ENCODE measurements at regions not wholly inside any gene's neighbourhood (a gene's known extent, or its start where the extent isn't known, plus 50 kb on each side); places are given as distances from the start of the nearest gene placed in this dataset.

DNA sequence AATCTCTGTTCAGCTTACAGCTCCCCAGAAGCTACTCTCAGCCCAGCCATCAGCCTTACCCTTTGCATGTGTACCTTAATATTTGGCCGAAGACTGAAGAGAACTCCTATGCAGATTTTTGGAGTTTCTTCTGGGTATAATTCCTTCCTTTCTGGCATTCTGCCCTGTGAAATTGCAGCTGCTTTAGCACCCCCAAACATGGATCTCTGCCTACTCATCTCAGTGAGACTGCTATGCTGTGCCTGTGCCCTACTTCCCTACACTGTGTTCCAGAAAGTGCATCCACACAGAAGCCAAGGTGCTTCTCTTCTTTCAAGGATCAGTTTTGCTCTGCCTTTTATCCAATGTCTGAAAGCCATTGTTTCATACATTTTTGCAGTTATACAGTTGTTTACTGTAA lies 81.6 kb downstream of the NPY start:
- ATAC-seq = no peak
- intact Hi-C loops (cut with micrococcal nuclease; ENCODE audit: unreplicated experiment) = no loop called here
- DNase-seq (ENCODE audit: low read depth, low spot score) = no peak
- ChIA-PET CTCF (interaction anchor here (1.7 kb wide), 1 partner anchor 16 kb away, joined by 4 read pairs; no protein-coding TSS in a partner anchor), RAD21 (ENCODE audit: unreplicated experiment) (no interaction called here), POLR2A (no interaction called here), SMC1A (ENCODE audit: uncharacterized antibody, unreplicated experiment) (no interaction called here)
- no peaks in the 10 kb centered on the region for H3K79me2 ChIP-seq (ENCODE audit: control insufficient read depth, insufficient read depth, low read length)
- FAIRE-seq = no peak
- H3K9ac ChIP-seq (ENCODE audit: control insufficient read depth, insufficient read depth, low read length) = no peak overlapping the region
- BruUV-seq (replicated peaks) = no TSS peak
- in situ Hi-C loops (cut with MboI) = no loop called here
- no peaks in the 10 kb centered on the region for H3K4me1 ChIP-seq (ENCODE audit: control insufficient read depth, insufficient read depth, low read length)
- H4K20me1 ChIP-seq (ENCODE audit: control insufficient read depth, insufficient read depth) = no peaks in the 10 kb centered on the region
- no peak overlapping the region for H3K27ac ChIP-seq (ENCODE audit: control insufficient read depth, insufficient read depth)
- no peak overlapping the region for H3K4me3 ChIP-seq
- TF ChIP-seq, protein P1, sequence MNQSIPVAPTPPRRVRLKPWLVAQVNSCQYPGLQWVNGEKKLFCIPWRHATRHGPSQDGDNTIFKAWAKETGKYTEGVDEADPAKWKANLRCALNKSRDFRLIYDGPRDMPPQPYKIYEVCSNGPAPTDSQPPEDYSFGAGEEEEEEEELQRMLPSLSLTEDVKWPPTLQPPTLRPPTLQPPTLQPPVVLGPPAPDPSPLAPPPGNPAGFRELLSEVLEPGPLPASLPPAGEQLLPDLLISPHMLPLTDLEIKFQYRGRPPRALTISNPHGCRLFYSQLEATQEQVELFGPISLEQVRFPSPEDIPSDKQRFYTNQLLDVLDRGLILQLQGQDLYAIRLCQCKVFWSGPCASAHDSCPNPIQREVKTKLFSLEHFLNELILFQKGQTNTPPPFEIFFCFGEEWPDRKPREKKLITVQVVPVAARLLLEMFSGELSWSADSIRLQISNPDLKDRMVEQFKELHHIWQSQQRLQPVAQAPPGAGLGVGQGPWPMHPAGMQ (IDR thresholded peaks at IDR 0.05; ENCODE audit: borderline replicate concordance) = no peak
- TF ChIP-seq CHD1 (IDR thresholded peaks at IDR 0.05; ENCODE audit: low read depth, low read length) = no peak
- TF ChIP-seq MEF2B (IDR thresholded peaks at IDR 0.05; ENCODE audit: partially characterized antibody, poor library complexity, severe bottlenecking) = no peak
- TF ChIP-seq GATAD2B (conservative IDR thresholded peaks at IDR 0.05; ENCODE audit: low read depth) = no peak
- TF ChIP-seq, protein P2, sequence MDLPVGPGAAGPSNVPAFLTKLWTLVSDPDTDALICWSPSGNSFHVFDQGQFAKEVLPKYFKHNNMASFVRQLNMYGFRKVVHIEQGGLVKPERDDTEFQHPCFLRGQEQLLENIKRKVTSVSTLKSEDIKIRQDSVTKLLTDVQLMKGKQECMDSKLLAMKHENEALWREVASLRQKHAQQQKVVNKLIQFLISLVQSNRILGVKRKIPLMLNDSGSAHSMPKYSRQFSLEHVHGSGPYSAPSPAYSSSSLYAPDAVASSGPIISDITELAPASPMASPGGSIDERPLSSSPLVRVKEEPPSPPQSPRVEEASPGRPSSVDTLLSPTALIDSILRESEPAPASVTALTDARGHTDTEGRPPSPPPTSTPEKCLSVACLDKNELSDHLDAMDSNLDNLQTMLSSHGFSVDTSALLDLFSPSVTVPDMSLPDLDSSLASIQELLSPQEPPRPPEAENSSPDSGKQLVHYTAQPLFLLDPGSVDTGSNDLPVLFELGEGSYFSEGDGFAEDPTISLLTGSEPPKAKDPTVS (IDR thresholded peaks at IDR 0.05; ENCODE audit: low read depth, low read length) = no peak
- TF ChIP-seq, protein P3, sequence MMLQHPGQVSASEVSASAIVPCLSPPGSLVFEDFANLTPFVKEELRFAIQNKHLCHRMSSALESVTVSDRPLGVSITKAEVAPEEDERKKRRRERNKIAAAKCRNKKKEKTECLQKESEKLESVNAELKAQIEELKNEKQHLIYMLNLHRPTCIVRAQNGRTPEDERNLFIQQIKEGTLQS (IDR thresholded peaks at IDR 0.05; ENCODE audit: borderline replicate concordance, extremely low read depth, low read depth, low read length) = no peak
- TF ChIP-seq POLR2AphosphoS2 (IDR thresholded peaks at IDR 0.05; ENCODE audit: low read depth, low read length) = no peak
- no peak for TF ChIP-seq FOXM1 (IDR thresholded peaks at IDR 0.05; ENCODE audit: low read depth, low read length)
- no peak for TF ChIP-seq IRF4 (IDR thresholded peaks at IDR 0.05; ENCODE audit: low read depth, low read length)
- TF ChIP-seq BACH1 (IDR thresholded peaks at IDR 0.05; ENCODE audit: borderline replicate concordance) = no peak
- no peak for TF ChIP-seq CREB1 (IDR thresholded peaks at IDR 0.05; ENCODE audit: low read depth)
- H2AFZ ChIP-seq (ENCODE audit: control insufficient read depth, low read depth, low read length) = no peak overlapping the region
- 67% methylated on average over 1 of the region's 1 CpG for WGBS (ENCODE audit: insufficient coverage, insufficient replicate concordance, low lambda C conversion rate, missing lambda C conversion rate)
- no peak overlapping the region for H3K4me2 ChIP-seq (ENCODE audit: control insufficient read depth, insufficient read depth)
- H3K9me3 ChIP-seq (replicated peaks; ENCODE audit: control insufficient read depth, insufficient read depth, low read length) = no peaks in the 10 kb centered on the region; the same call in 2 of the 3 replicates
- no peaks in the 10 kb centered on the region for H3K27me3 ChIP-seq (replicated peaks in 1 of 2; ENCODE audit: control insufficient read depth in 2 of 2, insufficient read depth in 2 of 2, low read length in 1 of 2)
- H3K36me3 ChIP-seq (ENCODE audit: control insufficient read depth in 2 of 2, insufficient read depth in 2 of 2, low read length in 1 of 2) = no peaks in the 10 kb centered on the region

Data from GM12878 (cell line).